HEK293T (cell line): ENCODE measurements at regions not wholly inside any gene's neighbourhood (a gene's known extent, or its start where the extent isn't known, plus 50 kb on each side); places are given as distances from the start of the nearest gene placed in this dataset.
"Not testable (repeated sequence)": the region's sequence is repeated elsewhere in the genome, so short reads cannot be mapped to it uniquely, and the experiment has no call there.

Experiments
- CTCF ChIA-PET: fragments of 350-600 bp; formaldehyde crosslinking; extraction: SDS; loops from one replicate; lab custom pipeline; 2021; ENCODE audit warnings: antibody characterized with exemption, inconsistent platforms; lab: Yijun Ruan, JAX
- POLR2A ChIA-PET: fragments of 350-600 bp; formaldehyde crosslinking; extraction: SDS; loops from one replicate; lab custom pipeline; 2020; ENCODE audit warnings: antibody characterized with exemption, inconsistent platforms; lab: Yijun Ruan, JAX
- DNase-seq: peaks from one replicate; pipeline ENCODE4 v3.0.0; 2012; ENCODE audit warnings: mixed read lengths; ENCODE audit errors: extremely low spot score
- ARNT ChIP-seq: fragments of 450-650 bp; IDR thresholded peaks from 2 replicates; pipeline ENCODE4 v1.6.1; 2017; ENCODE audit warnings: mild to moderate bottlenecking
- BHLHE40 ChIP-seq: fragments of 450-650 bp; IDR thresholded peaks from 2 replicates; pipeline ENCODE4 v1.6.1; 2016; ENCODE audit warnings: mild to moderate bottlenecking, moderate library complexity, borderline replicate concordance
- CTBP1 ChIP-seq: fragments of 450-650 bp; IDR thresholded peaks from 2 replicates; pipeline ENCODE4 v1.6.1; 2016; ENCODE audit warnings: borderline replicate concordance
- ELF4 ChIP-seq: fragments of 450-650 bp; IDR thresholded peaks from 2 replicates; pipeline ENCODE4 v1.6.1; 2017; ENCODE audit warnings: antibody characterized with exemption
- FOXA1 ChIP-seq: fragments of 450-650 bp; IDR thresholded peaks from 2 replicates; pipeline ENCODE4 v1.6.1; 2016; ENCODE audit warnings: mild to moderate bottlenecking
- FOXK2 ChIP-seq: fragments of 450-650 bp; IDR thresholded peaks from 2 replicates; pipeline ENCODE4 v1.6.1; 2016; ENCODE audit warnings: mild to moderate bottlenecking
- FOXM1 ChIP-seq: fragments of 450-650 bp; IDR thresholded peaks from 2 replicates; pipeline ENCODE4 v1.6.1; 2017; ENCODE audit warnings: mild to moderate bottlenecking, borderline replicate concordance
- HDGF ChIP-seq: fragments of 450-650 bp; IDR thresholded peaks from 2 replicates; pipeline ENCODE4 v1.6.1; 2017; ENCODE audit warnings: antibody characterized with exemption, borderline replicate concordance
- L3MBTL2 ChIP-seq: fragments of 450-650 bp; conservative IDR thresholded peaks from 2 replicates; pipeline ENCODE4 v1.6.1; 2016; ENCODE audit warnings: mild to moderate bottlenecking
- LEF1 ChIP-seq: fragments of 450-650 bp; IDR thresholded peaks from 2 replicates; pipeline ENCODE4 v1.6.1; 2017; ENCODE audit warnings: mild to moderate bottlenecking, borderline replicate concordance
- NFRKB ChIP-seq: fragments of 450-650 bp; IDR thresholded peaks from 2 replicates; pipeline ENCODE4 v1.6.1; 2016; ENCODE audit warnings: mild to moderate bottlenecking, moderate library complexity
- SP1 ChIP-seq: fragments of 450-650 bp; IDR thresholded peaks from 2 replicates; pipeline ENCODE4 v1.6.1; 2017
- SUZ12 ChIP-seq: fragments of 450-650 bp; IDR thresholded peaks from 2 replicates; pipeline ENCODE4 v1.6.1; 2016; ENCODE audit warnings: mild to moderate bottlenecking
- TARDBP ChIP-seq: fragments of 450-650 bp; IDR thresholded peaks from 2 replicates; pipeline ENCODE4 v1.6.1; 2016
- ZNF384 ChIP-seq: fragments of 450-650 bp; IDR thresholded peaks from 2 replicates; pipeline ENCODE4 v1.6.1; 2016
- TF ChIP-seq, protein P1 (sequence below): fragments of 450-650 bp; IDR thresholded peaks from 2 replicates; pipeline ENCODE4 v1.6.1; 2016

- CTCF ChIA-PET, result no interaction called here
- POLR2A ChIA-PET, result no interaction called here
- TF ChIP-seq, protein P1, sequence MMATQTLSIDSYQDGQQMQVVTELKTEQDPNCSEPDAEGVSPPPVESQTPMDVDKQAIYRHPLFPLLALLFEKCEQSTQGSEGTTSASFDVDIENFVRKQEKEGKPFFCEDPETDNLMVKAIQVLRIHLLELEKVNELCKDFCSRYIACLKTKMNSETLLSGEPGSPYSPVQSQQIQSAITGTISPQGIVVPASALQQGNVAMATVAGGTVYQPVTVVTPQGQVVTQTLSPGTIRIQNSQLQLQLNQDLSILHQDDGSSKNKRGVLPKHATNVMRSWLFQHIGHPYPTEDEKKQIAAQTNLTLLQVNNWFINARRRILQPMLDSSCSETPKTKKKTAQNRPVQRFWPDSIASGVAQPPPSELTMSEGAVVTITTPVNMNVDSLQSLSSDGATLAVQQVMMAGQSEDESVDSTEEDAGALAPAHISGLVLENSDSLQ, result no peak
- TF ChIP-seq FOXK2 (no peak), ARNT (no peak), ZNF384 (no peak), HDGF (no peak)
- no peak for DNase-seq
Measured at GRCh38 chr6:74480561-74480960, 725.3 kb downstream of the COL12A1 start.

GRCh38 chr6:74479960-74480359, 725.9 kb downstream of the COL12A1 start:
- ChIA-PET POLR2A (no interaction called here), CTCF (no interaction called here)
- TF ChIP-seq FOXA1 (no peak), BHLHE40 (no peak), L3MBTL2 (no peak), NFRKB (no peak), ARNT (no peak), HDGF (no peak), SUZ12 (no peak), CTBP1 (no peak), ELF4 (no peak), FOXM1 (no peak), TARDBP (no peak), FOXK2 (no peak), ZNF384 (no peak), LEF1 (no peak), SP1 (no peak)
- TF ChIP-seq, protein P1, result no peak
- no peak for DNase-seq

- POLR2A ChIA-PET, result interaction anchor here (0.5 kb wide), 1 partner anchor 561 kb away, joined by 3 read pairs; no protein-coding TSS in a partner anchor
- no peak for DNase-seq
- CTCF ChIA-PET, result no interaction called here
- TF ChIP-seq TARDBP (no peak), FOXA1 (no peak), FOXK2 (no peak), LEF1 (no peak), SUZ12 (no peak), ELF4 (no peak), SP1 (no peak), L3MBTL2 (no peak), ZNF384 (no peak), NFRKB (no peak), CTBP1 (no peak), ARNT (no peak), BHLHE40 (no peak), HDGF (no peak)
- TF ChIP-seq, protein P1, result no peak
Measured at GRCh38 chr6:74479420-74479819, 726.4 kb downstream of the COL12A1 start.

DNA sequence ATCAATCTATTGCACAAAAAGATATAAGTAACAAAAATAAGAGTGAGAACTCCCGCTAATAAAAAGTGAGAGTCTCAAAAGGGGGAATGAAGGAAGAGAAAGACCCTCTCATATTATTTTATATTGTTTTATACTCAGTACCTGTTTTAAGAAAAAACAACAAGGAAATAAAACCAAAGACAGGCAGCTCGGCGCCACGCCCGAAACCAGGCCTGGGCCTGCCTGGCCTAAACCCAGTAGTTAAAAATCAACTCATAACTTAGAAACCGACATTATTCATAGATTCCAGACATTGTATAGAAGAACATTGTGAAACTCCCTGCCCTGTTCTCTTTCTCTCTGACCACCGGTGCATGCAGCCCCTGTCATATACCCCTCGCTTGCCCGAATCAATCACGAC, 731.8 kb downstream of the COL12A1 start:
- CTCF ChIA-PET, DNase-seq, POLR2A ChIA-PET: not testable (repeated sequence)

- DNase-seq, CTCF ChIA-PET, POLR2A ChIA-PET: not testable (repeated sequence)
Measured at GRCh38 chr6:74468552-74468951, 737.3 kb downstream of the COL12A1 start.

DNA sequence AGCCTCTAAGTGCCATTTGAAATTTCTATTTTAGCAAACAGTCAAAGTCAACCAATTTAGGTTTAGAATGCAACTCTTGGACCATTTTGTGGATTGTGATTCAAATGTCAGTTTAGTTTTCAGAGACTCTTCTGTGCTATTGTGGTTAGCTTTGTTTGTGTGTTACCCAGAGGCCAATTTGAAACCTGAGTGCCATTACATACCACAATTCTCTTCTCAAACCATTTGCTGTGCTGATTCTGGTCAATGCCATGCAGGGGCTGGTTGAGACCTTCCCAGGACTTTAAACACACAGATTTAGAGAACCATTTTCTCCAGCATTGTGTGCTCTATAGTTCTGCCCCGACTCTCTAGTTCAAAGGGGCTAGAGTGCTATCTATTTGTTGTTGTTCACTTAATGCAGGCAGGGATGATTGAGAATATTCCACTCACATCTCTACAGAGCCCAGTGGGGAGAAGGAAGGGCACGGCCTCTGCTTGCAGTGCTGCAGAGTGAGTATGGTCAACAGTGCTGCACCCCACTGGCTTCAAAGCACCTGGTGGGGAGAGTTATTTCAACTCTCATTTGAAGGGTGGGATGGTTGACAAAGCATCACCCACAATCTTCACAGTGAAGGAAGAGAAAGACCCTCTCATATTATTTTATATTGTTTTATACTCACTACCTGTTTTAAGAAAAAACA, 738.2 kb downstream of the COL12A1 start:
- CTCF ChIA-PET, result no interaction called here
- TF ChIP-seq FOXM1, result no peak
- TF ChIP-seq, protein P1, result no peak
- POLR2A ChIA-PET, result no interaction called here
- no peak for DNase-seq

- POLR2A ChIA-PET, result no interaction called here
- no peak for DNase-seq
- TF ChIP-seq BHLHE40 (no peak), NFRKB (no peak)
- TF ChIP-seq, protein P1, result no peak
- CTCF ChIA-PET, result interaction anchor here (0.5 kb wide), 1 partner anchor 24 kb away, joined by 4 read pairs; no protein-coding TSS in a partner anchor
Measured at GRCh38 chr6:74466572-74466971, 739.3 kb downstream of the COL12A1 start.
